ENCODE measurements at regions not wholly inside any gene's neighbourhood (a gene's known extent, or its start where the extent isn't known, plus 50 kb on each side); places are given as distances from the start of the nearest gene placed in this dataset.
"Not testable (repeated sequence)": the region's sequence is repeated elsewhere in the genome, so short reads cannot be mapped to it uniquely, and the experiment has no call there.

GRCh38 chr18:71238974-71239624, 950.3 kb downstream of the SOCS6 start:
- no peak for DNase-seq (ENCODE audit: low spot score)
- TF ChIP-seq, protein P1, sequence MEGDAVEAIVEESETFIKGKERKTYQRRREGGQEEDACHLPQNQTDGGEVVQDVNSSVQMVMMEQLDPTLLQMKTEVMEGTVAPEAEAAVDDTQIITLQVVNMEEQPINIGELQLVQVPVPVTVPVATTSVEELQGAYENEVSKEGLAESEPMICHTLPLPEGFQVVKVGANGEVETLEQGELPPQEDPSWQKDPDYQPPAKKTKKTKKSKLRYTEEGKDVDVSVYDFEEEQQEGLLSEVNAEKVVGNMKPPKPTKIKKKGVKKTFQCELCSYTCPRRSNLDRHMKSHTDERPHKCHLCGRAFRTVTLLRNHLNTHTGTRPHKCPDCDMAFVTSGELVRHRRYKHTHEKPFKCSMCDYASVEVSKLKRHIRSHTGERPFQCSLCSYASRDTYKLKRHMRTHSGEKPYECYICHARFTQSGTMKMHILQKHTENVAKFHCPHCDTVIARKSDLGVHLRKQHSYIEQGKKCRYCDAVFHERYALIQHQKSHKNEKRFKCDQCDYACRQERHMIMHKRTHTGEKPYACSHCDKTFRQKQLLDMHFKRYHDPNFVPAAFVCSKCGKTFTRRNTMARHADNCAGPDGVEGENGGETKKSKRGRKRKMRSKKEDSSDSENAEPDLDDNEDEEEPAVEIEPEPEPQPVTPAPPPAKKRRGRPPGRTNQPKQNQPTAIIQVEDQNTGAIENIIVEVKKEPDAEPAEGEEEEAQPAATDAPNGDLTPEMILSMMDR (IDR thresholded peaks at IDR 0.05; ENCODE audit: extremely low read depth, insufficient read depth, missing control alignments), result no peak
- in situ Hi-C loops (cut with MboI; ENCODE audit: low pct_unique_long_range_greater_than_20kb, low sequenced_read_pairs, unreplicated experiment), result no loop called here

DNA sequence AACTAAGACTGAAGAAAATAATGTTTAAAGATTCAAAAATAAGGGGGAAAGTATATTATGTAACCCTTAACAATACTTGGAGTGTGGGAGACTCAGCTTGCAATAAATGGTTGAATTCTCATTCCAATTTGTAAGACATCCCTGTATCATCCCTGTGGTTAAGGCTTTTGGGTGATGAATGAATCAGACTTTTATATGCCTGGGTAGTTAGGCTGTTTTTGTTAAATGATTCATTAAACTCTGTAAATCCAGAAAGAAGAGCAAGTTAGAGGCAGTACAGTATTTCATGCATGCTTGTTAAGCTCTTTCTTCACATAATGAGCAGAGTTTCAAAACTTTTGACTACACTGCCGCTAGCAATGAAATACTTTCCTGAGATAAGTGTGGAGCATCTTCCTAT, 948.8 kb downstream of the SOCS6 start:
- in situ Hi-C loops (cut with MboI; ENCODE audit: low pct_unique_long_range_greater_than_20kb, low sequenced_read_pairs, unreplicated experiment), result no loop called here
- TF ChIP-seq, protein P1 (IDR thresholded peaks at IDR 0.05; ENCODE audit: extremely low read depth, insufficient read depth, missing control alignments), result no peak
- no peak for DNase-seq (ENCODE audit: low spot score)

DNA sequence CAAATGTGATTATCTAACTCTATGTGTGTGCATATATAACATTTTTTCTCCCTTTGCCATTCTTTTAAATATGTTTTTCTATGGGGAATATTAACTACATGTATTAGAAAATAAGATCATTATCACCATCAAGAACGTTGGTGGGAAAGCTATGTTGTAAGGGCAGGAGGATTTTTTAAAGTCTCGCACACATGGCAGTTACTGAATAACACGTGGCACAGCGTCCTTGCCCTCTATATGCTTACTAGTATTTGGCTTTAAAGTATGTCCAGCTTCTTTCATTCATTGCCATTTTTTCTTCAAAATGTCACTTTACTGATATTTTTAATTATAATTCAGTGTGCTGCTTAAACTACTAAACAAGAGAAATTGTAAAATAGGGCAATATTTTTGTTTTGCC, 944.3 kb downstream of the SOCS6 start:
- TF ChIP-seq, protein P1 (IDR thresholded peaks at IDR 0.05; ENCODE audit: extremely low read depth, insufficient read depth, missing control alignments), result no peak
- in situ Hi-C loops (cut with MboI; ENCODE audit: low pct_unique_long_range_greater_than_20kb, low sequenced_read_pairs, unreplicated experiment), result no loop called here
- no peak for DNase-seq (ENCODE audit: low spot score)

DNA sequence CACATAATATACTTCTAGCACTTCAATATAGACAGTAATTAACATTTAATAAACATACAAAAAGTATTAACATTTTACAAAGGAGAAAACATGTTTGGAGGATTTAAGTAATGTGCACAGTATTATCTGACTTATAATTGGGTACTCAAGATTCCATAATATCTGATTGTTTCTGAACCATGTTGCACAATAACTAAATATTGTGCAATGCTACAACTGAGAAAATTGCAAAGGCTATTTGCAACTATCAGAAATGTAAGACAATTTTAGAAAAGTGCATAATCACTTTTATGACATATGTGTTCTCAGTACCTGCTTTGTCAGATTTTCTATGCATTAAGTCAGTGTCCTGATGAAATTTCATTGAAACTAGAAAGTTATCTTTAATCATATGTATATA, 934.6 kb downstream of the SOCS6 start:
- DNase-seq (ENCODE audit: low spot score), result no peak
- in situ Hi-C loops (cut with MboI; ENCODE audit: low pct_unique_long_range_greater_than_20kb, low sequenced_read_pairs, unreplicated experiment), result no loop called here
- TF ChIP-seq, protein P1 (IDR thresholded peaks at IDR 0.05; ENCODE audit: extremely low read depth, insufficient read depth, missing control alignments), result no peak

- no peak for DNase-seq (ENCODE audit: low spot score)
- in situ Hi-C loops (cut with MboI; ENCODE audit: low pct_unique_long_range_greater_than_20kb, low sequenced_read_pairs, unreplicated experiment), result no loop called here
- TF ChIP-seq, protein P1 (IDR thresholded peaks at IDR 0.05; ENCODE audit: extremely low read depth, insufficient read depth, missing control alignments), result no peak
Observed at GRCh38 chr18:71221405-71221804, 932.6 kb downstream of the SOCS6 start.

DNA sequence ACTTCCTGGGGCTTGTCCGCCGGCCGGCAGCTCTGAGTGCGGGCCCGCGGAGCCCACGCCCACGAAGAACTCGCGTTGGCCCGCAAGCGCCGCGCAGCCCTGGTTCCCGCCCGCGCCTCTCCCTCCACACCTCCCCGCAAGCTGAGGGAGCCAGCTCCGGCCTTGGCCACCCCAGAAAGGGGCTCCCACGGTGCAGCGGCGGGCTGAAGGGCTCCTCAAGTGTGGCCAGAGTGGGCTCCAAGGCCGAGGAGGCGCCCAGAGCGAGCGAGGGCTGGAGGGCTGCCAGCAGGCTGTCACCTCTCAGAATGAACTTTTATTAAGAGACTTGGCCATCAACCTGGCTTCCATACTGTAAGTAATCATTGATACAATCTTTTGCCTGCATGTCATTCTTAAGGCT, 923.9 kb downstream of the SOCS6 start:
- DNase-seq (ENCODE audit: low spot score); in situ Hi-C loops (cut with MboI; ENCODE audit: low pct_unique_long_range_greater_than_20kb, low sequenced_read_pairs, unreplicated experiment): not testable (repeated sequence)

DNA sequence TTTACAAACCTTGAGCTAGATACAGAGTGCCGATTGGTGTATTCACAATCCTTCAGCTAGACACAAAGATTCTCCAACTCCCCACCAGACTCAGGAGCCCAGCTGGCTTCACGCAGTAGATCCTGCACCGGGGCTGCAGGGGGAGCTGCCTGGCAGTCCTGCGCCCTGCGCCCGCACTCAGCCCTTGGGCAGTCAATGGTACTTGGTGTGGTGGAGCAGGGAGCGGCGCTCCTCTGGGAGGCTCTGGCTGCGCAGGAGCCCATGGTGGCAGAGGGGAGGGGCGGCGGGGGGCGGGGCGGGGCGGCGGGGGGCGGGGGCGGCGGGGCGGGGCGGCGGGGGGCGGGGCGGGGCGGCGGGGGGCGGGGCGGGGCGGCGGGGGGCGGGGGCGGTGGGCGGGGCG, 923.4 kb downstream of the SOCS6 start:
- no peak for DNase-seq (ENCODE audit: low spot score)
- TF ChIP-seq, protein P1 (IDR thresholded peaks at IDR 0.05; ENCODE audit: extremely low read depth, insufficient read depth, missing control alignments), result no peak
- in situ Hi-C loops (cut with MboI; ENCODE audit: low pct_unique_long_range_greater_than_20kb, low sequenced_read_pairs, unreplicated experiment), result no loop called here
